ENCODE measurements at regions not wholly inside any gene's neighbourhood (a gene's known extent, or its start where the extent isn't known, plus 50 kb on each side); places are given as distances from the start of the nearest gene placed in this dataset.

DNA sequence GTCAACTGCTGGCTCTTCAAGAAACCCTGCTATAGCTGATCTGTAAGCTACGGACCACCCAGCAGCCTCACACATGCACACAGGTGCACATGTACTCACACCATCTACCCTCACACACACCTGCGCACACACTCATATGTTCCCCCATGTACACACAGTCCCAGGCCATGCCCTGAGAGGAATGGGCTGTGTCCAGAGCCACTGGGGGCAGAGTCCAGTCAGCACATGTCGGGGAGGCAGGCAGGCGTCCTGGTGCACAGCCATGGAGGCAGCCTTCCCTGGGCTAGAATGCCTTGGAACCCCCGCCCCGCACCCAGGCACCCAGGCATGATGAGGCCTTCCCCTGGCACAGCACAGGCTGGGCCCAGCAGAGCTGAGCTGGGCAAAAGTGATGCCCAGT is 58.3 kb upstream of the DLK1 start:
- no peaks in the 10 kb centered on the region for H3K79me2 ChIP-seq (ENCODE audit: low read length)
- no peaks in the 10 kb centered on the region for H3K4me1 ChIP-seq (ENCODE audit: low read length)
- H3K27me3 ChIP-seq (ENCODE audit: low read depth, low read length), result peaks cover 11% of the 10 kb centered on the region
- no peak overlapping the region for H2AFZ ChIP-seq (ENCODE audit: low read depth, low read length)
- no peaks in the 10 kb centered on the region for H4K20me1 ChIP-seq (ENCODE audit: insufficient read depth, low read length)
- no peak overlapping the region for H3K9ac ChIP-seq (ENCODE audit: low read length)
- H3K4me3 ChIP-seq (ENCODE audit: low read length), result no peak overlapping the region
- H3K4me2 ChIP-seq (ENCODE audit: low read length), result no peak overlapping the region
- H3K36me3 ChIP-seq (replicated peaks; ENCODE audit: low read depth, low read length), result no peaks in the 10 kb centered on the region
- H3K27ac ChIP-seq (ENCODE audit: low read length), result no peak overlapping the region
- H3K9me3 ChIP-seq (ENCODE audit: insufficient read depth, low read length), result no peaks in the 10 kb centered on the region
- TF ChIP-seq, protein P1, sequence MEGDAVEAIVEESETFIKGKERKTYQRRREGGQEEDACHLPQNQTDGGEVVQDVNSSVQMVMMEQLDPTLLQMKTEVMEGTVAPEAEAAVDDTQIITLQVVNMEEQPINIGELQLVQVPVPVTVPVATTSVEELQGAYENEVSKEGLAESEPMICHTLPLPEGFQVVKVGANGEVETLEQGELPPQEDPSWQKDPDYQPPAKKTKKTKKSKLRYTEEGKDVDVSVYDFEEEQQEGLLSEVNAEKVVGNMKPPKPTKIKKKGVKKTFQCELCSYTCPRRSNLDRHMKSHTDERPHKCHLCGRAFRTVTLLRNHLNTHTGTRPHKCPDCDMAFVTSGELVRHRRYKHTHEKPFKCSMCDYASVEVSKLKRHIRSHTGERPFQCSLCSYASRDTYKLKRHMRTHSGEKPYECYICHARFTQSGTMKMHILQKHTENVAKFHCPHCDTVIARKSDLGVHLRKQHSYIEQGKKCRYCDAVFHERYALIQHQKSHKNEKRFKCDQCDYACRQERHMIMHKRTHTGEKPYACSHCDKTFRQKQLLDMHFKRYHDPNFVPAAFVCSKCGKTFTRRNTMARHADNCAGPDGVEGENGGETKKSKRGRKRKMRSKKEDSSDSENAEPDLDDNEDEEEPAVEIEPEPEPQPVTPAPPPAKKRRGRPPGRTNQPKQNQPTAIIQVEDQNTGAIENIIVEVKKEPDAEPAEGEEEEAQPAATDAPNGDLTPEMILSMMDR (IDR thresholded peaks at IDR 0.05; ENCODE audit: low read depth, low read length), result no peak
- no peak for TF ChIP-seq EZH2phosphoT487 (IDR thresholded peaks at IDR 0.05; ENCODE audit: low read depth)

DNA sequence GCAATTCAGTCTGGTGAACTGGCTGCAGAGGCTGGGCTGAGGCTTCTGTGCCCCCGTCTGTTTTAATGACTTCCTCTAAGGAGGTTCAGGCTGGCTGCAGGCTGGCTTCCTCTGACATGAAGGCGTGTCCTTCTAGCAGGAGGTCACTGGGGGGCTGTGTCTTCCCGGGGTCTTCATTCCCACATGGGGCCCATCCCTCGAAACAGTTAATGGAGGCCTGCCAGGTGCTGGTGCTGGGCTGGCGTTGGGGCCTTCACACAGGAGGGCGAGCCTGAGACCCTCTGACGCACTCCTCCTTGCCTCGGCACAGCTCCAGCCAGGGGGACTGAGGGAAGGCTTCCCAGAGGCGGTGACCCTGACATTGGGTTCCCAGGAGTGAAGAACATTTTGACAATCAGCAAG is 57.7 kb upstream of the DLK1 start:
- H3K4me2 ChIP-seq (ENCODE audit: low read length), result no peak overlapping the region
- H3K4me1 ChIP-seq (ENCODE audit: low read length), result no peaks in the 10 kb centered on the region
- no peak overlapping the region for H3K4me3 ChIP-seq (ENCODE audit: low read length)
- H4K20me1 ChIP-seq (ENCODE audit: insufficient read depth, low read length), result no peaks in the 10 kb centered on the region
- no peak overlapping the region for H3K9ac ChIP-seq (ENCODE audit: low read length)
- H3K36me3 ChIP-seq (replicated peaks; ENCODE audit: low read depth, low read length), result no peaks in the 10 kb centered on the region
- no peaks in the 10 kb centered on the region for H3K79me2 ChIP-seq (ENCODE audit: low read length)
- no peak overlapping the region for H3K27ac ChIP-seq (ENCODE audit: low read length)
- H2AFZ ChIP-seq (ENCODE audit: low read depth, low read length), result no peak overlapping the region
- H3K9me3 ChIP-seq (ENCODE audit: insufficient read depth, low read length), result no peaks in the 10 kb centered on the region
- TF ChIP-seq, protein P1 (IDR thresholded peaks at IDR 0.05; ENCODE audit: low read depth, low read length), result no peak
- no peak for TF ChIP-seq EZH2phosphoT487 (IDR thresholded peaks at IDR 0.05; ENCODE audit: low read depth)
- H3K27me3 ChIP-seq (ENCODE audit: low read depth, low read length), result peaks cover 17% of the 10 kb centered on the region

DNA sequence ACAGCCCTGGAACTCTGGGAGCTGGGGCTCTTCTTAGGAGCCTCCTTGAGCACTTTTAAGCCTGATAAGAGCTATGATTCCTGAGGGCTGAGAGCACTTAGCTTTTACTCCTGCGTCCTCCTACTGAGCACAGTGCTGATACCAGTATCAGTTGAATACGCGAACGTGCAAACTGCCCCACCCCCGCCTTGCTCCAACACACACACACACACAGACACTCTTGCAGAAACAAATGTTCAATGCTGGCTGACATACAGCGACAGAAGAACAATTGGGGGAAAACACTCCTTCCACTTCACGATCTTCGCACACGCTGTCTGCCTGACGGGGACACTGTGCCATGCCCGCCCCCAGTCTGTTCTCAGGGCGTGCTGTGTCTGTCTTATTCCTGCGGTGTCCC is 57.2 kb upstream of the DLK1 start:
- Histone ChIP-seq H3K4me2 (ENCODE audit: low read length) (no peak overlapping the region), H3K4me3 (ENCODE audit: low read length) (no peak overlapping the region), H3K27ac (ENCODE audit: low read length) (no peak overlapping the region), H3K36me3 (replicated peaks; ENCODE audit: low read depth, low read length) (no peaks in the 10 kb centered on the region), H3K27me3 (ENCODE audit: low read depth, low read length) (peaks cover 20% of the 10 kb centered on the region), H3K79me2 (ENCODE audit: low read length) (no peaks in the 10 kb centered on the region), H3K9ac (ENCODE audit: low read length) (no peak overlapping the region), H2AFZ (ENCODE audit: low read depth, low read length) (no peak overlapping the region), H3K9me3 (ENCODE audit: insufficient read depth, low read length) (no peaks in the 10 kb centered on the region), H4K20me1 (ENCODE audit: insufficient read depth, low read length) (no peaks in the 10 kb centered on the region), H3K4me1 (ENCODE audit: low read length) (no peaks in the 10 kb centered on the region)
- no peak for TF ChIP-seq EZH2phosphoT487 (IDR thresholded peaks at IDR 0.05; ENCODE audit: low read depth)
- TF ChIP-seq, protein P1 (IDR thresholded peaks at IDR 0.05; ENCODE audit: low read depth, low read length), result no peak

DNA sequence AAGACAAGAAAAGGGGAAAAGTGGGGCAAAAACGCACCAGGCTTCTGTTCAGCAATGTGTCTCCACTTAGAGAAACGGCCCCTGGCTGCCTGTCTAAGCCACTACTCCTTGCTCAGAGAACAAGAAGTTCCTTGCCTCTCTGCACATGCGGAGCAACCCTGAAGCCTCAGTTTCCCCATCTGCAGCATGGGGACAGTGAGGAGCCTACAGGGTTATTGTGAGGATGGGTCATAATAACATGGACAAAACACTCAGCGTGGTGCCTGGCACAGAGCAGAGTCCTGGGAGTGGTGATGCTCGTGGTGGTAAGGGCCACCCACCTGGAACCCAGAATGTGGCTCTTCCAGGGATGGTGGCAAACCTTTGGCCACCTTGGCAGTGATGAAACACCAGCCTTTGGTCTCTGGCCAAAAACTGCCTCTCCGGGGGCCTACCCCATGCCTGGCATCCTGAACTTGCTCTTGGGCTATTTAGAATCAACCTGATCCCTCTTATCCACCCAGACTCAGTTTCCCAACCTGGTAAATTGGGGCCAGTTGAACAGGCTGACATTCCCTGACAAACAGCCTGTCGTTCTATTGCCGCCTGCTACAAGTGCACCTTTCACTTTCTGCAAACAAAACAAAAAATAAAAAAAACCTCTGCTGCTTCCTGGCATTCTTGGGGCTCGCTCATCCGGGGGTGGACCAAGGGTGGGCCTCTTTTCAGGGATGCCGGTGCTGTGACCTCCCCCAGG is 56.5 kb upstream of the DLK1 start:
- Histone ChIP-seq H3K27me3 (ENCODE audit: low read depth, low read length) (peaks cover 17% of the 10 kb centered on the region), H4K20me1 (ENCODE audit: insufficient read depth, low read length) (no peaks in the 10 kb centered on the region), H3K27ac (ENCODE audit: low read length) (no peak overlapping the region), H3K4me1 (ENCODE audit: low read length) (no peaks in the 10 kb centered on the region), H3K9ac (ENCODE audit: low read length) (no peak overlapping the region), H3K4me2 (ENCODE audit: low read length) (no peak overlapping the region), H3K79me2 (ENCODE audit: low read length) (no peaks in the 10 kb centered on the region), H2AFZ (ENCODE audit: low read depth, low read length) (no peak overlapping the region), H3K36me3 (replicated peaks; ENCODE audit: low read depth, low read length) (no peaks in the 10 kb centered on the region), H3K9me3 (ENCODE audit: insufficient read depth, low read length) (no peaks in the 10 kb centered on the region), H3K4me3 (ENCODE audit: low read length) (no peak overlapping the region)
- TF ChIP-seq EZH2phosphoT487 (IDR thresholded peaks at IDR 0.05; ENCODE audit: low read depth), result no peak
- TF ChIP-seq, protein P1 (IDR thresholded peaks at IDR 0.05; ENCODE audit: low read depth, low read length), result no peak

Data from OCI-LY3 (cell line).